Ovary (tissue), 3 donors: ENCODE measurements at regions not wholly inside any gene's neighbourhood (a gene's known extent, or its start where the extent isn't known, plus 50 kb on each side); places are given as distances from the start of the nearest gene placed in this dataset.

Experiments used
- CTCF ChIP-seq, 3 donors: fragments of 450-650 bp in 2 of 3; fragments of 200-600 bp in 1 of 3; IDR thresholded peaks; one replicate each; pipeline versions ENCODE4 v1.5.1 to v1.8.0; 2016 to 2022; ENCODE audit warnings: antibody characterized with exemption in 3 of 3, mild to moderate bottlenecking in 1 of 3
- EP300 ChIP-seq: sonication (generic); formaldehyde crosslinking; IDR thresholded peaks from one replicate; pipeline ENCODE4 v1.6.1; 2017; ENCODE audit warnings: antibody characterized with exemption
- donor health status: DM: no; HTN: no; CAD: no.

GRCh38 chr3:174777813-174778212 is 81.3 kb upstream of the NAALADL2 start:
- TF ChIP-seq CTCF (IDR thresholded peaks at IDR 0.05) (no peak), EP300 (no peak)
